ENCODE measurements at regions not wholly inside any gene's neighbourhood (a gene's known extent, or its start where the extent isn't known, plus 50 kb on each side); places are given as distances from the start of the nearest gene placed in this dataset.

GRCh38 chr10:20995123-20995987 is 98.2 kb upstream of the NEBL start:
- H3K4me3 ChIP-seq = no peak overlapping the region
- TF ChIP-seq, protein P1, sequence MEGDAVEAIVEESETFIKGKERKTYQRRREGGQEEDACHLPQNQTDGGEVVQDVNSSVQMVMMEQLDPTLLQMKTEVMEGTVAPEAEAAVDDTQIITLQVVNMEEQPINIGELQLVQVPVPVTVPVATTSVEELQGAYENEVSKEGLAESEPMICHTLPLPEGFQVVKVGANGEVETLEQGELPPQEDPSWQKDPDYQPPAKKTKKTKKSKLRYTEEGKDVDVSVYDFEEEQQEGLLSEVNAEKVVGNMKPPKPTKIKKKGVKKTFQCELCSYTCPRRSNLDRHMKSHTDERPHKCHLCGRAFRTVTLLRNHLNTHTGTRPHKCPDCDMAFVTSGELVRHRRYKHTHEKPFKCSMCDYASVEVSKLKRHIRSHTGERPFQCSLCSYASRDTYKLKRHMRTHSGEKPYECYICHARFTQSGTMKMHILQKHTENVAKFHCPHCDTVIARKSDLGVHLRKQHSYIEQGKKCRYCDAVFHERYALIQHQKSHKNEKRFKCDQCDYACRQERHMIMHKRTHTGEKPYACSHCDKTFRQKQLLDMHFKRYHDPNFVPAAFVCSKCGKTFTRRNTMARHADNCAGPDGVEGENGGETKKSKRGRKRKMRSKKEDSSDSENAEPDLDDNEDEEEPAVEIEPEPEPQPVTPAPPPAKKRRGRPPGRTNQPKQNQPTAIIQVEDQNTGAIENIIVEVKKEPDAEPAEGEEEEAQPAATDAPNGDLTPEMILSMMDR (IDR thresholded peaks at IDR 0.05; ENCODE audit: control extremely low read depth, extremely low read depth) = no peak
- no peaks in the 10 kb centered on the region for H3K27me3 ChIP-seq (ENCODE audit: control insufficient read depth in 3 of 3, insufficient read depth in 3 of 3, low read length in 2 of 3)
- H3K27ac ChIP-seq (ENCODE audit: low read depth in 1 of 2, low read length in 1 of 2) = no peak overlapping the region
- DNase-seq (peak; percentile 29 to 70 (median 49)), ATAC-seq (ENCODE audit: insufficient read depth, low FRiP score) (no peak)
- H3K9me3 ChIP-seq (ENCODE audit: control insufficient read depth in 4 of 4, insufficient read depth in 3 of 4, low read length in 3 of 4) = peaks cover 0 to 3% (median 0%) of the 10 kb centered on the region in 4 donors
- peak overlapping the region in 1 of 2 donors; percentile 8 for H3K9ac ChIP-seq (ENCODE audit: insufficient read depth in 1 of 2, low read length in 2 of 2)
- WGBS, 2 donors = 56 to 66% methylated on average over 14 of the region's 14 CpGs
- H3K4me1 ChIP-seq (ENCODE audit: control insufficient read depth in 5 of 5, insufficient read depth in 5 of 5, low read length in 5 of 5) = peaks cover 0 to 24% (median 5%) of the 10 kb centered on the region in 5 donors
- H3K36me3 ChIP-seq (ENCODE audit: control insufficient read depth in 4 of 4, insufficient read depth in 4 of 4, low read length in 4 of 4) = no peaks in the 10 kb centered on the region

DNA sequence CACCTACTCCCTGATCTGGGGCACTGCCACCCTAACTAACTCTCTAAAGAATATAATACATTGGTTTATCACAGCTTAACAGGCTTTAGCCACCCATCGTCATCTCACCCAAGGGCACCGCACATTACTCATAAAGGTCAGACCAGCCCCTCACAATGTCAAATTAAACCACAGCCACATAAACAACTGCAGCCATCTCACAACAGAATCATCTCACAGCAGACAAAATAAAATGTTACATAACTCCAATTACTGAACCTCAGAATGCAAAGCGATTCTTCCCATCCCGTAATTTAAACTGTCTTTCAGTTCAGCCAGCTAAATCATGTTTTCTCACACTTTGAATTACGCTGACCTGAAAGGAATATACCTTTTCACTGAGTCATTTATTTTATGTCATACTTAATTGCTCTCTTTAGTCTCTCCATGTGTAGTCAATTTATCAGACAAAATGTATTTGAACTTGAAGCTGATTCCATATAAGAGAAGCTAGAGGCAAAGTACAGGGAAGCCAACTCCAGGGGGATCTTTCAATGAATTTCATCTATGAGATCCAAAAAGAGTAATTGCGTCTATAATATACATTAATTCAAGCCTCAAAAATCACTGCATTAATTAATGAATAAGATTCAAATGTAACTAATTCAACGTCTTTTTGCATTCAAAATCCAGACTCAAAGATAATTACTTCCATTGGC is 96.9 kb upstream of the NEBL start:
- no peaks in the 10 kb centered on the region for H3K36me3 ChIP-seq (ENCODE audit: control insufficient read depth in 4 of 4, insufficient read depth in 4 of 4, low read length in 4 of 4)
- 92 to 96% methylated on average over 7 of the region's 7 CpGs for WGBS, 2 donors

GRCh38 chr10:20993389-20993788 is 96.3 kb upstream of the NEBL start:
- DNase-seq (no peak), ATAC-seq (ENCODE audit: insufficient read depth, low FRiP score) (no peak)
- TF ChIP-seq, protein P1 (IDR thresholded peaks at IDR 0.05; ENCODE audit: control extremely low read depth, extremely low read depth) = no peak
- no peaks in the 10 kb centered on the region for H3K36me3 ChIP-seq (ENCODE audit: control insufficient read depth in 4 of 4, insufficient read depth in 4 of 4, low read length in 4 of 4)
- WGBS, 2 donors = 93 to 94% methylated on average over 4 of the region's 4 CpGs
- H3K4me3 ChIP-seq = no peak overlapping the region
- H3K27ac ChIP-seq (ENCODE audit: low read depth in 1 of 2, low read length in 1 of 2) = no peak overlapping the region
- H3K9ac ChIP-seq (ENCODE audit: insufficient read depth in 1 of 2, low read length in 2 of 2) = no peak overlapping the region
- peaks cover 0 to 24% (median 5%) of the 10 kb centered on the region in 5 donors for H3K4me1 ChIP-seq (ENCODE audit: control insufficient read depth in 5 of 5, insufficient read depth in 5 of 5, low read length in 5 of 5)
- H3K9me3 ChIP-seq (ENCODE audit: control insufficient read depth in 4 of 4, insufficient read depth in 3 of 4, low read length in 3 of 4) = peaks cover 0 to 3% (median 0%) of the 10 kb centered on the region in 4 donors
- no peaks in the 10 kb centered on the region for H3K27me3 ChIP-seq (ENCODE audit: control insufficient read depth in 3 of 3, insufficient read depth in 3 of 3, low read length in 2 of 3)

More for the DNA sequence above, 96.9 kb upstream of the NEBL start:
- Histone ChIP-seq H3K27ac (ENCODE audit: low read depth in 1 of 2, low read length in 1 of 2) (no peak overlapping the region), H3K4me1 (ENCODE audit: control insufficient read depth in 5 of 5, insufficient read depth in 5 of 5, low read length in 5 of 5) (peaks cover 0 to 24% (median 5%) of the 10 kb centered on the region in 5 donors), H3K9ac (ENCODE audit: insufficient read depth in 1 of 2, low read length in 2 of 2) (no peak overlapping the region), H3K4me3 (no peak overlapping the region), H3K27me3 (ENCODE audit: control insufficient read depth in 3 of 3, insufficient read depth in 3 of 3, low read length in 2 of 3) (no peaks in the 10 kb centered on the region), H3K9me3 (ENCODE audit: control insufficient read depth in 4 of 4, insufficient read depth in 3 of 4, low read length in 3 of 4) (peaks cover 0 to 3% (median 0%) of the 10 kb centered on the region in 4 donors)
- ATAC-seq (ENCODE audit: insufficient read depth, low FRiP score) (no peak), DNase-seq (no peak)
- TF ChIP-seq, protein P1 (IDR thresholded peaks at IDR 0.05; ENCODE audit: control extremely low read depth, extremely low read depth) = no peak

Data from lung (tissue), 11 donors.